Motor neuron (in vitro differentiated cells): ENCODE measurements at regions not wholly inside any gene's neighbourhood (a gene's known extent, or its start where the extent isn't known, plus 50 kb on each side); places are given as distances from the start of the nearest gene placed in this dataset.

Experiments used
- ATAC-seq, 8 experiments: fragments of 200-7000 bp; cut with Tn5 transposase; replicated peaks in 6 of 8; 2 replicates each; pipeline ENCODE4 v1.8.0; 2021; ENCODE audit warnings: mild to moderate bottlenecking in 8 of 8, moderate library complexity in 8 of 8
- H3K27ac ChIP-seq, 2 donors: fragments of 250-450 bp; sonication (Bioruptor Pico); 2 replicates each; pipeline ENCODE4 v1.9.0; 2021; ENCODE audit warnings: antibody characterized with exemption in 2 of 2, mild to moderate bottlenecking in 2 of 2, moderate library complexity in 1 of 2
- H3K4me1 ChIP-seq, 2 donors: fragments of 250-450 bp; sonication (Bioruptor Pico); replicated peaks in 1 of 2; 2 replicates each; pipeline ENCODE4 v1.6.1; 2021; ENCODE audit warnings: antibody characterized with exemption in 2 of 2, mild to moderate bottlenecking in 2 of 2, moderate library complexity in 1 of 2
- H3K4me3 ChIP-seq, 5 donors: fragments of 250-450 bp; sonication (Bioruptor Pico); 2 replicates each; pipeline ENCODE4 v1.9.0; 2021; ENCODE audit warnings: antibody characterized with exemption in 5 of 5, mild to moderate bottlenecking in 5 of 5, moderate library complexity in 4 of 5
- WGBS, 10 experiments: fragments of 450-650 bp; shearing (Covaris generic); methylation state at CpG; one replicate each; pipeline ENCODE4 v1.0.0; 2022; 5-methylcytosine and 5-hydroxymethylcytosine counted together
- in situ Hi-C, 9 experiments: fragments of 400-800 bp; cut with MboI; loops; one replicate each; pipeline ENCODE4 v1.15.0; 2021; ENCODE audit warnings: low sequenced_read_pairs in 9 of 9, low pct_unique_long_range_greater_than_20kb in 2 of 9; ENCODE audit not compliant: unreplicated experiment in 9 of 9

GRCh38 chr21:35672313-35672712 lies 388.0 kb downstream of the SETD4 start:
- WGBS, 10 experiments: 20 to 100% (median 53%) methylated on average over 1 to 2 of the region's 3 CpGs; no CpG with 5 or more reads in 6 of the 10 experiments
- Histone ChIP-seq H3K27ac (no peak overlapping the region), H3K4me1 (no peaks in the 10 kb centered on the region), H3K4me3 (no peak overlapping the region)
- no peak for ATAC-seq
- in situ Hi-C loops: no loop called here

DNA sequence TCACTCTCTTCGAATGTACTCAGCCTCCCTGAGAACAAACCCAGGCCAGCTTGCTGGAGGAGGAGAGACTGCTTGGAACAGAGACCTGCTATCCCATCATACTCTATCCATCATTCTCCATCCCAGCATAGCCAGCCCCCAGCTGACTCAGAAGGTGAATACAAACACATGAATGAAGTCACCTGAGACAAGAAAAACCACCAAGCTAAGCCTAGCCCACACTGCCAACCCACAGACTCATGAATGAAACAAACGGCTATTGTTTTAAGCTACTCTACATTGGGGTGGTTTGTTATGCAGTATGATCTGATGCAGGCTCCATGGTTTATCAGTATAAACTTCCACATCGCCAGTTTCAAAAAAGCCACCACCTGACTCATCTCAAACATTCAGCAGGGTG lies 395.6 kb downstream of the SETD4 start:
- in situ Hi-C loops: no loop called here
- Histone ChIP-seq H3K4me3 (no peak overlapping the region), H3K27ac (no peak overlapping the region), H3K4me1 (no peaks in the 10 kb centered on the region)
- no peak for ATAC-seq
- 0 to 100% (median 64%) methylated on average over 1 to 3 of the region's 3 CpGs for WGBS, 10 experiments

DNA sequence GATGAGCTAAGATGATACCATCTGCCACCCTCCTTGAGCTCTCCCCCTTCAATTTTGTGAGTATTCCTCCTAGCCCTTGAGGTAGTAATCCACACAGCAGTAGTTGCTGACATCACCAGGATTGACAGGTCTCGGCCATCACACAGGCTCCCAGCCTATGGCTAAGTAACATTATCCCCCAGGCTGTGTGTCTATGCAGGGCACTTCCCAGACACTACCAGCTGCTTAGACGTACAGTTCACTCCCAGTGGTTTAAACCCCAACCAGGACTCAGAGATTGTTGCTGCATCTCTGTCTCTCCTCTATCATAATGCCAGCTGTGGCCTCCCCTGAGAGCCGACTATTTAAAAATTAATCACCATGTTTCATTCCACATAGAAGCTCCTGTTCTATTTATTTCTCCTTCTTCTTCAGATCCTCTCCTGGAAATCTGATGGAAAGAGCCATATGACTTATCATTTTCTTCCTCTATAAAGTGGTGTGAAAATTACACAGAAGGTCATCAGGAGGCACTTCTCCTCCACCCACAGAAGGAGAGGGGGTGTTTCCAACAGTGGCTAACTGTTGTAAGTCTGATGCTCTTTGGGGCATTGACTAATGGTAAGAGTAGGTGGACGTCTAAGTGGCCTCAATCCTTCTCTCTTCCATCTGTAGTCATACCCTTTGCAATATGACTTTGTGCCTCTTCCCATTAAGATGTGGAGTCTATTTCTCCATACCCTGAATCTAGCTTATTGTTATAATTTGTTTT lies 396.3 kb downstream of the SETD4 start:
- Histone ChIP-seq H3K27ac (no peak overlapping the region), H3K4me1 (no peaks in the 10 kb centered on the region), H3K4me3 (no peak overlapping the region)
- WGBS, 10 experiments: 0 to 100% (median 83%) methylated on average over 1 to 3 of the region's 4 CpGs; no CpG with 5 or more reads in 2 of the 10 experiments
- in situ Hi-C loops: no loop called here
- no peak for ATAC-seq

- 0 to 100% (median 79%) methylated on average over 1 to 3 of the region's 3 CpGs; no CpG with 5 or more reads in 1 of the 10 experiments for WGBS, 10 experiments
- Histone ChIP-seq H3K4me3 (no peak overlapping the region), H3K4me1 (no peaks in the 10 kb centered on the region), H3K27ac (no peak overlapping the region)
- in situ Hi-C loops: no loop called here
- ATAC-seq: peak in 2 of 8 experiments; percentile 69
Measured at GRCh38 chr21:35658242-35658641, 402.1 kb downstream of the SETD4 start.

- 43 to 88% (median 78%) methylated on average over 1 to 2 of the region's 2 CpGs; no CpG with 5 or more reads in 7 of the 10 experiments for WGBS, 10 experiments
- Histone ChIP-seq H3K4me3 (no peak overlapping the region), H3K4me1 (no peaks in the 10 kb centered on the region), H3K27ac (no peak overlapping the region)
- no peak for ATAC-seq
- in situ Hi-C loops: no loop called here
Measured at GRCh38 chr21:35652872-35653271, 407.5 kb downstream of the SETD4 start.

DNA sequence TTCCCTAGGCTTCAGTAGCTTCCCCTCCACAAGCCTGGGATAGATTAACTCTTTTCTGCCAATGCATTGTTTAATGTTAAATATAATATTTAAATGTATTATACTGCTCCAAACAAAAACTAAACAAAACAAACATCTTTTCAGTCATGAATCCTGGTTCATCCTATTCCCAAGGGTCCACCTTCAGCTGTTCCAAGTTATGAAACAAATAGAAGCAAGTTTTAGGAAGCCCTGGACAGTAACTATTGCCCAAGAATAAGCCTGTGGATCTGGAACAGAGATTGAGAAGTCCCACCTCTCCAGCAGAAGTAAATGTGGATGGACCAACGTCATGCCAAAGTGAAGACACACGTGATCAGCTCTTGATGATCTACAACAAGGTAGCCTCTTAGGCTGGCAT lies 408.1 kb downstream of the SETD4 start:
- in situ Hi-C loops: no loop called here
- no peak for ATAC-seq
- no peak overlapping the region for H3K4me3 ChIP-seq
- no peaks in the 10 kb centered on the region for H3K4me1 ChIP-seq
- no peak overlapping the region for H3K27ac ChIP-seq
- 8 to 80% (median 58%) methylated on average over 1 to 2 of the region's 2 CpGs; no CpG with 5 or more reads in 5 of the 10 experiments for WGBS, 10 experiments

DNA sequence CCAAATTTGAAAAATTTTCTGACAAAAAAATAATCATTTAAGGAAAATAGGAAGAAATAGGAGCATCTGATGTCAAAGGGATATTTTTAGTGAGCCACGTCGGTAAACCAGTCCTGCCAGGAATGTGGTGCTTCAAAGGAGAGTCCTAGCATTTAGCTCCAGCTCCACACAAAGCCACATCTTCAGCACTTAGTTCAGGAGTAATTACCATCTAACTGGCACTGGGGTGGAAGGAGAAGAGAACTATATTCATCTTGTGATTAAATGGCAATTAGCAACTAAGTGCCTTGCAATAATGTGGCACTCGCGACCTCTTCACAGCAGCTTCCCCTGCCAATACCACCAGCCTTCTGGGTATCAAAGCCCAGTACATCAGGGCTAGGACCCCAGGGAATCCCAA lies 409.1 kb downstream of the SETD4 start:
- WGBS, 10 experiments: 14 to 80% (median 33%) methylated on average over 2 to 4 of the region's 4 CpGs; no CpG with 5 or more reads in 3 of the 10 experiments
- no peak for ATAC-seq
- H3K27ac ChIP-seq: no peak overlapping the region
- H3K4me1 ChIP-seq: no peaks in the 10 kb centered on the region
- no peak overlapping the region for H3K4me3 ChIP-seq
- in situ Hi-C loops: no loop called here

DNA sequence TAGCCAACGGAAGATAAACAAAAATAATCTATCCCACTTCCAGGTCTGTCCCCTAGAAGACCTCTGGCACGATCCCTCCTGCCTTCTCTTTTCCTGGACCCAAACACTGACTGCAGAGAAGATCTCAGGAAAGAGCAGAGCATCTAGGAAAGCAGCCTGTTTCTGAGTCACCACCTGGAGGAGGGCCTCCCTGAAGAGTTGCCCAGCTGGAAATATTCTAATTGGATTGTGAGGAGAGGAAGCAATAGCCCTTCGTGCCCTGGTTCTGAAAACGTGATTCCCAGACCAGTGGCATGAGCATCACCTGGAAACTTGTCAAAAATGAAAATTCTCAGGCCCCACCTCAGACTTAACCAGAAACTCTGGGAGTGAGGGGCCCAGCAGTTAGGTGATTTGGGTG lies 411.1 kb downstream of the SETD4 start:
- in situ Hi-C loops: no loop called here
- 0 to 62% (median 38%) methylated on average over 3 to 4 of the region's 4 CpGs; no CpG with 5 or more reads in 3 of the 10 experiments for WGBS, 10 experiments
- H3K4me1 ChIP-seq: peaks cover 0 to 2% of the 10 kb centered on the region in 2 donors
- peak in 2 of 8 experiments; percentile 62 to 79 for ATAC-seq
- no peak overlapping the region for H3K4me3 ChIP-seq
- H3K27ac ChIP-seq: no peak overlapping the region

GRCh38 chr21:35648512-35648911 lies 411.8 kb downstream of the SETD4 start:
- in situ Hi-C loops: no loop called here
- WGBS, 10 experiments: 0 to 50% (median 50%) methylated on average over 1 to 2 of the region's 2 CpGs; no CpG with 5 or more reads in 3 of the 10 experiments
- no peak for ATAC-seq
- H3K4me1 ChIP-seq: peaks cover 0 to 2% of the 10 kb centered on the region in 2 donors
- no peak overlapping the region for H3K4me3 ChIP-seq
- no peak overlapping the region for H3K27ac ChIP-seq

- Histone ChIP-seq H3K4me1 (peaks cover 0 to 2% of the 10 kb centered on the region in 2 donors), H3K4me3 (no peak overlapping the region), H3K27ac (no peak overlapping the region)
- in situ Hi-C loops: no loop called here
- ATAC-seq: no peak
- 17 to 94% (median 71%) methylated on average over 1 to 2 of the region's 2 CpGs; no CpG with 5 or more reads in 4 of the 10 experiments for WGBS, 10 experiments
Measured at GRCh38 chr21:35646606-35647005, 413.7 kb downstream of the SETD4 start.

DNA sequence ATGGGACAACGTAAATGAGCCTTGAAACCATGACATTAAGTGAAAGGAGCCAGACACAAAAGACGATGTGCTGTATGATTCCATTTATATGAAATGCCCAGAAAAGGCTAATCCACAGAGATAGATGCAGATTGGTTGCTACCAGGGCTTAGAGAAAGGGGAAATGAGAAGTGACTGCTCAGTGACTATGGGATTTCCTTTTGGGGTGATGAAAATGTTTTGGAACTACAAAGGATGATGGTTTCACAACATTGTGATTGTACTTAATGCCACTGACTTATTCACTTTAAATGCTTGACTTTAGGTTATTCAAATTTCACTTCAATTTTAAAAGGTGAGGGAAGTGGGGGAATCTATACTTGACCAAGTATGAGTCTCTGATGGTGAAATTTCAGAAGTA lies 414.3 kb downstream of the SETD4 start:
- peaks cover 0 to 2% of the 10 kb centered on the region in 2 donors for H3K4me1 ChIP-seq
- 60 to 92% (median 83%) methylated on average over 1 to 2 of the region's 2 CpGs; no CpG with 5 or more reads in 3 of the 10 experiments for WGBS, 10 experiments
- in situ Hi-C loops: no loop called here
- no peak for ATAC-seq
- no peak overlapping the region for H3K27ac ChIP-seq
- H3K4me3 ChIP-seq: no peak overlapping the region

DNA sequence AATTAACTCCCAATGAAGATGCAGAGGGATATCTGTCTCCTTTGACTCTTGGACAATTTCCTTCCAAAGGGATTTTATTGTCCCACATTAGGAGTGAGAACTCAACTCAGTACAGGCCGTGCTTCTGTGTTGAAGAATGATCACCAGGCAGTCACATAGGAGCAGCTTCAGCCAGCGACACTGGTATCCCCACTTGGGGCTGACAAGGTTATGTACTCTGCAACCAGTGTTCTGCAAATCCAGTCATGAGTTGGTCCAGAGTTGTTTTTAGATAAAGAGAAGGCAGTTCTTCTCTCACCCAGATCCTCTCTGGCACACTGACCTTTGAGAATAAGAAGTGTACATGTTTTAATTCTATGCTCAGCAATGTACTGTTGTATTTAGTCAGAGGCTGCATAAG lies 415.8 kb downstream of the SETD4 start:
- WGBS, 10 experiments: 17 to 93% (median 70%) methylated on average over 1 to 2 of the region's 2 CpGs; no CpG with 5 or more reads in 3 of the 10 experiments

DNA sequence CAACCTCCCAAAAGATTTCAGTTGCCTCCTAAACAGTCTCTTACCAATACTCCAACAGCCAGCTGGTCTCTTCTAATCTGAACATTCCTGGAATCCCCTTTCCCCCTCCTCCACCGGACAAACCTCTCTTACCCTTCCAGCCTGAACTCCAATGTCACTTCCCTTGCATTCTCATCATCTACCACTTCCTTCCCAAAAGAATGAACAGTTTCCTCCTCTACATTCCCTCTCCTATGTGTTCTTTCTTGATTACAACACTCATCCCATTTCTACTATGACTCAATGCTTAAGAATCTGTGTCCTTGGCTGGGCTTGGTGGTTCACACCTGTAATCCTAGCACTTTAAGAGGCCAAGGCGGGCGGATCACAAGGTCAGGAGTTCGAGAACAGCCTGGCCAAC lies 417.1 kb downstream of the SETD4 start:
- 33 to 83% (median 70%) methylated on average over 1 to 4 of the region's 4 CpGs; no CpG with 5 or more reads in 1 of the 10 experiments for WGBS, 10 experiments
- peaks cover 0 to 2% of the 10 kb centered on the region in 2 donors for H3K4me1 ChIP-seq

More for the DNA sequence above, 415.8 kb downstream of the SETD4 start:
- Histone ChIP-seq H3K27ac (no peak overlapping the region), H3K4me1 (peaks cover 0 to 2% of the 10 kb centered on the region in 2 donors), H3K4me3 (no peak overlapping the region)
- ATAC-seq: peak in 1 of 8 experiments; percentile 14
- in situ Hi-C loops: no loop called here

More for the DNA sequence above, 417.1 kb downstream of the SETD4 start:
- Histone ChIP-seq H3K4me3 (no peak overlapping the region), H3K27ac (no peak overlapping the region)
- no peak for ATAC-seq
- in situ Hi-C loops: no loop called here
